HepG2 (cell line): ENCODE measurements at regions not wholly inside any gene's neighbourhood (a gene's known extent, or its start where the extent isn't known, plus 50 kb on each side); places are given as distances from the start of the nearest gene placed in this dataset.

Experiments used
- EZH2 ChIP-seq: conservative IDR thresholded peaks from 2 replicates; pipeline ENCODE4 v1.6.1; 2012; ENCODE audit warnings: mild to moderate bottlenecking, low read depth, low read length, moderate library complexity
- JUN ChIP-seq: sonication (generic); formaldehyde crosslinking; IDR thresholded peaks from 2 replicates; pipeline ENCODE4 v1.4.0; 2020; ENCODE audit warnings: mild to moderate bottlenecking, missing genetic modification reagents
- RBM39 ChIP-seq: fragments of 200-400 bp; formaldehyde crosslinking; IDR thresholded peaks from one replicate; pipeline ENCODE4 v1.6.1; 2018; ENCODE audit warnings: antibody characterized with exemption, mild to moderate bottlenecking, low read depth, low read length; ENCODE audit not compliant: poor library complexity, severe bottlenecking
- SRF ChIP-seq: IDR thresholded peaks from 2 replicates; pipeline ENCODE4 v1.6.1; 2011; ENCODE audit warnings: mild to moderate bottlenecking, low read depth, low read length, moderate library complexity
- ZBTB20 ChIP-seq: sonication (generic); formaldehyde crosslinking; IDR thresholded peaks from 2 replicates; pipeline ENCODE4 v1.8.1; 2023; ENCODE audit warnings: missing genetic modification reagents, low read depth, mild to moderate bottlenecking, borderline replicate concordance
- ZNF138 ChIP-seq: sonication (generic); formaldehyde crosslinking; IDR thresholded peaks from 2 replicates; pipeline ENCODE4 v1.5.0; 2020; ENCODE audit warnings: mild to moderate bottlenecking, low read depth, missing genetic modification reagents
- ZNF292 ChIP-seq: sonication (generic); formaldehyde crosslinking; IDR thresholded peaks from 2 replicates; pipeline ENCODE4 v1.8.1; 2022; ENCODE audit warnings: mild to moderate bottlenecking, low read depth, missing genetic modification reagents, borderline replicate concordance
- ZNF589 ChIP-seq: sonication (generic); formaldehyde crosslinking; conservative IDR thresholded peaks from 2 replicates; pipeline ENCODE4 v1.8.0; 2022; ENCODE audit warnings: mild to moderate bottlenecking, moderate library complexity, missing genetic modification reagents
- TF ChIP-seq, protein P1 (sequence below): sonication (generic); formaldehyde crosslinking; IDR thresholded peaks from 2 replicates; pipeline ENCODE4 v1.5.0; 2020; ENCODE audit warnings: mild to moderate bottlenecking, missing genetic modification reagents, moderate library complexity

DNA sequence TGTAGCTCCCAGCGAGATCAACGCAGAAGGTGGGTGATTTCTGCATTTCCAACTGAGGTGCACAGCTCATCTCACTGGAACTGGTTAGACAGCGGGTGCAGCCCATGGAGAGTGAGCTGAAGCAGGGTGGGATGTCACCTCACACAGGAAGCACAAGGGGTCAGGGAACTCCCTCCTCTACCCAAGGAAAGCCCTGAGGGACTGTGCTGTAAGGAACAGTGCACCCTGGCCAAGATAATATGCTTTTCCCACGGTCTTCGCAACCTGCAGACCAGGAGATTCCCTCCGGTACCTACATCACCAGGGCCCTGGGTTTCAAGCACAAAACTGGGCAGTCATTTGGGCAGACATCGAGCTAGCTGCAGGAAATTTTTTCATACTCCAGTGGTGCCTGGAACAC is 216.4 kb upstream of the TET2 start:
- TF ChIP-seq ZNF292 (CRISPR knock-in tag): no peak
- TF ChIP-seq, protein P1, sequence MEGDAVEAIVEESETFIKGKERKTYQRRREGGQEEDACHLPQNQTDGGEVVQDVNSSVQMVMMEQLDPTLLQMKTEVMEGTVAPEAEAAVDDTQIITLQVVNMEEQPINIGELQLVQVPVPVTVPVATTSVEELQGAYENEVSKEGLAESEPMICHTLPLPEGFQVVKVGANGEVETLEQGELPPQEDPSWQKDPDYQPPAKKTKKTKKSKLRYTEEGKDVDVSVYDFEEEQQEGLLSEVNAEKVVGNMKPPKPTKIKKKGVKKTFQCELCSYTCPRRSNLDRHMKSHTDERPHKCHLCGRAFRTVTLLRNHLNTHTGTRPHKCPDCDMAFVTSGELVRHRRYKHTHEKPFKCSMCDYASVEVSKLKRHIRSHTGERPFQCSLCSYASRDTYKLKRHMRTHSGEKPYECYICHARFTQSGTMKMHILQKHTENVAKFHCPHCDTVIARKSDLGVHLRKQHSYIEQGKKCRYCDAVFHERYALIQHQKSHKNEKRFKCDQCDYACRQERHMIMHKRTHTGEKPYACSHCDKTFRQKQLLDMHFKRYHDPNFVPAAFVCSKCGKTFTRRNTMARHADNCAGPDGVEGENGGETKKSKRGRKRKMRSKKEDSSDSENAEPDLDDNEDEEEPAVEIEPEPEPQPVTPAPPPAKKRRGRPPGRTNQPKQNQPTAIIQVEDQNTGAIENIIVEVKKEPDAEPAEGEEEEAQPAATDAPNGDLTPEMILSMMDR (CRISPR knock-in tag): no peak
- no peak for TF ChIP-seq JUN (CRISPR knock-in tag)
- no peak for TF ChIP-seq ZNF138 (CRISPR knock-in tag)
- no peak for TF ChIP-seq RBM39
- TF ChIP-seq SRF: no peak
- no peak for TF ChIP-seq ZNF589 (CRISPR knock-in tag)
- no peak for TF ChIP-seq EZH2
- no peak for TF ChIP-seq ZBTB20 (CRISPR knock-in tag)
